Endothelial cell (in vitro differentiated cells): ENCODE measurements at regions not wholly inside any gene's neighbourhood (a gene's known extent, or its start where the extent isn't known, plus 50 kb on each side); places are given as distances from the start of the nearest gene placed in this dataset.

Experiments used
- DNase-seq: peaks from one replicate; pipeline ENCODE4 v3.0.0; 2021; ENCODE audit warnings: low spot score
- H3K27ac Mint-ChIP-seq: one replicate; pipeline ENCODE4 v1.8.0; 2021; ENCODE audit warnings: mixed read lengths, inconsistent platforms; ENCODE audit not compliant: unreplicated experiment
- H3K27me3 Mint-ChIP-seq: one replicate; pipeline ENCODE4 v1.8.0; 2021; ENCODE audit warnings: mild to moderate bottlenecking, moderate library complexity, mixed read lengths, inconsistent platforms; ENCODE audit not compliant: unreplicated experiment
- H3K36me3 Mint-ChIP-seq: one replicate; pipeline ENCODE4 v1.8.0; 2021; ENCODE audit warnings: mild to moderate bottlenecking, low read depth, mixed read lengths, inconsistent platforms; ENCODE audit not compliant: unreplicated experiment
- H3K4me1 Mint-ChIP-seq: one replicate; pipeline ENCODE4 v1.8.0; 2021; ENCODE audit warnings: mild to moderate bottlenecking, mixed read lengths, inconsistent platforms; ENCODE audit not compliant: unreplicated experiment
- H3K4me3 Mint-ChIP-seq: one replicate; pipeline ENCODE4 v1.8.0; 2021; ENCODE audit warnings: mild to moderate bottlenecking, mixed read lengths, inconsistent platforms; ENCODE audit not compliant: unreplicated experiment
- H3K9me3 Mint-ChIP-seq: one replicate; pipeline ENCODE4 v1.8.0; 2021; ENCODE audit warnings: mixed read lengths, inconsistent platforms; ENCODE audit not compliant: unreplicated experiment
- CTCF ChIP-seq: fragments of 200-600 bp; sonication (generic); IDR thresholded peaks from one replicate; pipeline ENCODE4 v1.5.0; 2021; ENCODE audit warnings: antibody characterized with exemption; ENCODE audit not compliant: unreplicated experiment

DNA sequence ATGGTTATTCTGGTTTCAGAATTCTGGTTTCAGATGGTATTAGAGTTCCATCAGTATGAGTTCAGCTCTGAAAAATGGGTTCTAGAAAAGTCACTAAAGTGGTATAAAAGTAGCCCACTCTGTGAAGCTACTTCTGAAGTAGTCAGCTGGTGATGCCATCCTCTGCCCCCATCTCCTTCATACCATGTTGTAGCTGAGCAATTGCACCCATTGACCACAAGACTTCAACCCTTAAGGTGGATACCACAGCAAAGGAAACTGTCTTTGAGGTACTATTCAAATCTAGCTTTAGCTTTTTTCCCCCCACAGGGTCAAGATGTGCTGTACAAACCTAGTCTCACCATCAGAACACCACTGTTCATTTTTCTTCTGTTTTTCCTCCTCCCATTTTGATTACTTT is 444.9 kb downstream of the DMAC1 start:
- no peak for DNase-seq
- no peak for TF ChIP-seq CTCF
- Mint-ChIP-seq H3K27ac (no peak overlapping the region), H3K4me3 (no peak overlapping the region), H3K27me3 (no peaks in the 10 kb centered on the region), H3K9me3 (no peaks in the 10 kb centered on the region), H3K36me3 (no peaks in the 10 kb centered on the region), H3K4me1 (no peaks in the 10 kb centered on the region)

DNA sequence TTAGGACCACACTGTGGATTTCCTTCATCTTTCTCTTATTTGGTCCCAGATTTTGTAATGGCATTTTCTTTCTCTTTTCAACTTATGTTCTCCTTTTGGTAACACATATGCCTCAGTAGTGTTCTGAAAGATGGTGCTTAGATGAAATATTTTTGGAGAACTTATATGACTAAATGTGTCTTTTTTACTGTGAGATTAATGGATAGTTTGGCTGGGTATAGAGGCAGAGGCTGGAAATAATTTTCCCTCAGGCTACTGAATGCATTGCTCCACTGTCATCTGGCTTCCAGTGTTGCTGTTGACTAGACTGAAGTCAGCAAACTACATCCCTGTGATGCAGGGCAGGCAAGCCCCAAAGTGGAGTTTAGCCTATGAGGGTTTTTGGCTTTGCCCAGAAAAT is 450.9 kb downstream of the DMAC1 start:
- Mint-ChIP-seq H3K27ac (no peak overlapping the region), H3K9me3 (no peaks in the 10 kb centered on the region), H3K4me3 (no peak overlapping the region), H3K36me3 (no peaks in the 10 kb centered on the region), H3K27me3 (no peaks in the 10 kb centered on the region), H3K4me1 (peaks cover 4% of the 10 kb centered on the region)
- DNase-seq = no peak
- no peak for TF ChIP-seq CTCF

DNA sequence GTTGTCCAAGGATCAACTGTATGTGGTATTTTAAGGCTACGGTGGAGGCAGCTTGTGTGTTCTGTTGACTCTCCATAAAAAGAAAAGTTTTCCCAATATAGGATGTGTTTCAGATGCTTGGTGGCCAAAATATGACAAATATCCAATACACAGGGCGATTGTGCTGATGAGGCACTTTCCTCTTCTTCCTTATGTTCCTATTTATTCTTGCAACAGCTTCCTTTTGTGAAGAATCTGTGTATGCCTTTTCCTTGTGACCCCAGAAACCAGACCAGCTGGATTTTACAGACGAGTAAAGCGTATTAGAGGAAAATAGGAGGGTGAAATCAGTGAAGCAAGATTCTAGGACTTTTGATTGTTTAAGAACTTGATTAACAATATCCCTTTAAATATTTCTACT is 452.0 kb downstream of the DMAC1 start:
- H3K4me3 Mint-ChIP-seq = no peak overlapping the region
- no peak for DNase-seq
- no peak overlapping the region for H3K27ac Mint-ChIP-seq
- no peaks in the 10 kb centered on the region for H3K27me3 Mint-ChIP-seq
- TF ChIP-seq CTCF = no peak
- H3K9me3 Mint-ChIP-seq = no peaks in the 10 kb centered on the region
- no peaks in the 10 kb centered on the region for H3K36me3 Mint-ChIP-seq
- peaks cover 4% of the 10 kb centered on the region for H3K4me1 Mint-ChIP-seq

DNA sequence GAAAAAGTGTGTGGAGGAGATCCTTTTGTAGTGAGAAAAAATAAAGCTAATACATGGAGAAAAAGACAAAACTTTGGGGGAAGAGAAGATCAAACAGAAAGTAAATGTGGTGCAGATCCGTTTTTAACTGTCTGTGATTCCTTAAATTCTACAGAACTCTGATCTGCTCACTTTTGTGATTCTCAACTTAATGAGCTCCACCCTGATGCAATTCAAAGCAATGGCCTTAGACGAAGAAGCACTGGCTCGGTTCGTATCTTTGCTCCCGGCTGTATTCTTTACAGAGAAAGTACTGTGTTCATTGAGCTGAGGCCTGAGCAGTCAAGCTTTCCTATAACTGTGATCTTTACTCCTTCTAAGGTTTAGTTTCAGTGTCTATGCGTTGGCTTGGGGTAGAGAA is 453.4 kb downstream of the DMAC1 start:
- no peaks in the 10 kb centered on the region for H3K9me3 Mint-ChIP-seq
- peaks cover 7% of the 10 kb centered on the region for H3K4me1 Mint-ChIP-seq
- no peaks in the 10 kb centered on the region for H3K36me3 Mint-ChIP-seq
- H3K27ac Mint-ChIP-seq = no peak overlapping the region
- no peaks in the 10 kb centered on the region for H3K27me3 Mint-ChIP-seq
- H3K4me3 Mint-ChIP-seq = no peak overlapping the region
- DNase-seq = no peak
- no peak for TF ChIP-seq CTCF

GRCh38 chr9:7342736-7343135 is 456.8 kb downstream of the DMAC1 start:
- no peaks in the 10 kb centered on the region for H3K27me3 Mint-ChIP-seq
- no peak overlapping the region for H3K4me3 Mint-ChIP-seq
- no peak for TF ChIP-seq CTCF
- no peaks in the 10 kb centered on the region for H3K9me3 Mint-ChIP-seq
- H3K27ac Mint-ChIP-seq = no peak overlapping the region
- peaks cover 7% of the 10 kb centered on the region for H3K4me1 Mint-ChIP-seq
- no peak for DNase-seq
- H3K36me3 Mint-ChIP-seq = no peaks in the 10 kb centered on the region
